Astrocyte (in vitro differentiated cells and primary cell): ENCODE measurements at regions not wholly inside any gene's neighbourhood (a gene's known extent, or its start where the extent isn't known, plus 50 kb on each side); places are given as distances from the start of the nearest gene placed in this dataset.
"Not testable (repeated sequence)": the region's sequence is repeated elsewhere in the genome, so short reads cannot be mapped to it uniquely, and the experiment has no call there.

Experiments
- DNase-seq: peaks from one replicate; pipeline ENCODE4 v3.0.0-alpha.2; 2010; ENCODE audit warnings: low read depth
- FAIRE-seq: peaks from 2 replicates; lab custom pipeline; 2011; peaks lifted over from hg19 to GRCh38; lab: Jason Lieb, UNC
- H2AFZ ChIP-seq: 2 replicates; pipeline ENCODE4 v1.6.0; 2012; ENCODE audit warnings: low read depth, low read length, inconsistent platforms
- H3K27ac ChIP-seq: 2 replicates; pipeline ENCODE4 v1.5.1; 2011; ENCODE audit warnings: low read depth, low read length, inconsistent platforms
- H3K27me3 ChIP-seq: 2 replicates; pipeline ENCODE4 v1.6.0; 2011; ENCODE audit warnings: low read length, inconsistent platforms; ENCODE audit not compliant: insufficient read depth
- H3K36me3 ChIP-seq: 2 replicates; pipeline ENCODE4 v1.5.1; 2011; ENCODE audit warnings: low read length, inconsistent platforms; ENCODE audit not compliant: insufficient read depth
- H3K4me1 ChIP-seq: 2 replicates; pipeline ENCODE4 v1.5.1; 2011; ENCODE audit warnings: low read length, inconsistent platforms; ENCODE audit not compliant: insufficient read depth
- H3K4me2 ChIP-seq: 2 replicates; pipeline ENCODE4 v1.6.0; 2012; ENCODE audit warnings: low read length, inconsistent platforms
- H3K4me3 ChIP-seq: 2 replicates; pipeline ENCODE4 v1.5.1; 2011; ENCODE audit warnings: low read depth, mild to moderate bottlenecking, low read length, inconsistent platforms; ENCODE audit not compliant: insufficient read depth
- H3K79me2 ChIP-seq: 2 replicates; pipeline ENCODE4 v1.6.0; 2012; ENCODE audit warnings: mild to moderate bottlenecking, low read length, inconsistent platforms; ENCODE audit not compliant: insufficient read depth
- H3K9ac ChIP-seq: 2 replicates; pipeline ENCODE4 v1.6.0; 2012; ENCODE audit warnings: mild to moderate bottlenecking, low read length, inconsistent platforms
- H3K9me3 ChIP-seq: 2 replicates; pipeline ENCODE4 v1.5.1; 2012; ENCODE audit warnings: low read depth, mild to moderate bottlenecking, low read length, inconsistent platforms; ENCODE audit not compliant: insufficient read depth
- H4K20me1 ChIP-seq: 2 replicates; pipeline ENCODE4 v1.6.0; 2012; ENCODE audit warnings: low read length, inconsistent platforms; ENCODE audit not compliant: insufficient read depth
- H3K27ac Mint-ChIP-seq: one replicate; pipeline ENCODE4 v1.8.0; 2021; ENCODE audit warnings: mild to moderate bottlenecking, mixed read lengths; ENCODE audit not compliant: unreplicated experiment
- H3K27me3 Mint-ChIP-seq: one replicate; pipeline ENCODE4 v1.8.0; 2021; ENCODE audit warnings: low read depth, mixed read lengths; ENCODE audit not compliant: unreplicated experiment
- H3K36me3 Mint-ChIP-seq: one replicate; pipeline ENCODE4 v1.8.0; 2021; ENCODE audit warnings: low read depth, mixed read lengths; ENCODE audit not compliant: unreplicated experiment
- H3K4me1 Mint-ChIP-seq: one replicate; pipeline ENCODE4 v1.8.0; 2021; ENCODE audit warnings: low read depth, mixed read lengths; ENCODE audit not compliant: unreplicated experiment
- H3K4me3 Mint-ChIP-seq: one replicate; pipeline ENCODE4 v1.8.0; 2021; ENCODE audit warnings: mild to moderate bottlenecking, moderate library complexity, mixed read lengths; ENCODE audit not compliant: unreplicated experiment
- H3K9me3 Mint-ChIP-seq: one replicate; pipeline ENCODE4 v1.8.0; 2021; ENCODE audit warnings: mild to moderate bottlenecking, mixed read lengths; ENCODE audit not compliant: unreplicated experiment
- CTCF ChIP-seq: IDR thresholded peaks from 2 replicates; pipeline ENCODE4 v1.5.1; 2011; ENCODE audit warnings: low read depth, mild to moderate bottlenecking, inconsistent platforms, low read length, moderate library complexity; ENCODE audit not compliant: insufficient read depth
- EZH2 ChIP-seq: IDR thresholded peaks from 2 replicates; pipeline ENCODE4 v1.6.1; 2012; ENCODE audit warnings: mild to moderate bottlenecking, low read length, inconsistent platforms; ENCODE audit not compliant: insufficient read depth

- H3K4me1 ChIP-seq = no peaks in the 10 kb centered on the region
- H3K36me3 ChIP-seq = no peaks in the 10 kb centered on the region
- H4K20me1 ChIP-seq = no peaks in the 10 kb centered on the region
- no peaks in the 10 kb centered on the region for H3K79me2 ChIP-seq
- no peaks in the 10 kb centered on the region for H3K4me1 Mint-ChIP-seq
- no peaks in the 10 kb centered on the region for H3K36me3 Mint-ChIP-seq
- no peaks in the 10 kb centered on the region for H3K27me3 ChIP-seq
- H3K9me3 ChIP-seq = no peaks in the 10 kb centered on the region
- FAIRE-seq (no peak), DNase-seq (no peak)
- peaks cover 20% of the 10 kb centered on the region for H3K27me3 Mint-ChIP-seq
- H3K4me3 ChIP-seq = no peak overlapping the region
- no peak overlapping the region for H3K4me3 Mint-ChIP-seq
- no peak overlapping the region for H3K4me2 ChIP-seq
- no peak overlapping the region for H3K9ac ChIP-seq
- H3K9me3 Mint-ChIP-seq = no peaks in the 10 kb centered on the region
- no peak overlapping the region for H2AFZ ChIP-seq
- TF ChIP-seq EZH2 = no peak
- TF ChIP-seq CTCF = no peak
- no peak overlapping the region for H3K27ac ChIP-seq
- no peak overlapping the region for H3K27ac Mint-ChIP-seq
These were observed 607.3 kb upstream of the GOT2 start for GRCh38 chr16:59341368-59341767.

- Histone ChIP-seq H4K20me1 (no peaks in the 10 kb centered on the region), H3K4me1 (no peaks in the 10 kb centered on the region), H3K79me2 (no peaks in the 10 kb centered on the region), H3K9me3 (no peaks in the 10 kb centered on the region), H3K36me3 (no peaks in the 10 kb centered on the region), H3K27me3 (no peaks in the 10 kb centered on the region), H3K4me3 (no peak overlapping the region), H3K9ac (no peak overlapping the region), H2AFZ (no peak overlapping the region), H3K27ac (no peak overlapping the region), H3K4me2 (no peak overlapping the region)
- FAIRE-seq = no peak
- H3K27ac Mint-ChIP-seq = no peak overlapping the region
- no peaks in the 10 kb centered on the region for H3K4me1 Mint-ChIP-seq
- no peak overlapping the region for H3K4me3 Mint-ChIP-seq
- H3K27me3 Mint-ChIP-seq = peaks cover 24% of the 10 kb centered on the region
- H3K9me3 Mint-ChIP-seq = no peaks in the 10 kb centered on the region
- TF ChIP-seq EZH2 (no peak), CTCF (no peak)
- no peak for DNase-seq
- no peaks in the 10 kb centered on the region for H3K36me3 Mint-ChIP-seq
These were observed 605.8 kb upstream of the GOT2 start for GRCh38 chr16:59339871-59340270.

- no peak for DNase-seq
- Mint-ChIP-seq H3K4me1 (no peaks in the 10 kb centered on the region), H3K27me3 (peaks cover 22% of the 10 kb centered on the region), H3K9me3 (peaks cover 2% of the 10 kb centered on the region), H3K36me3 (no peaks in the 10 kb centered on the region), H3K4me3 (no peak overlapping the region), H3K27ac (no peak overlapping the region)
- H3K79me2 ChIP-seq = no peaks in the 10 kb centered on the region
- no peak overlapping the region for H3K4me3 ChIP-seq
- no peak for TF ChIP-seq EZH2
- no peak for TF ChIP-seq CTCF
- H3K4me2 ChIP-seq = no peak overlapping the region
- H3K27ac ChIP-seq = no peak overlapping the region
- H3K9ac ChIP-seq = no peak overlapping the region
- no peaks in the 10 kb centered on the region for H3K36me3 ChIP-seq
- no peaks in the 10 kb centered on the region for H3K9me3 ChIP-seq
- H2AFZ ChIP-seq = no peak overlapping the region
- no peaks in the 10 kb centered on the region for H3K27me3 ChIP-seq
- H3K4me1 ChIP-seq = no peaks in the 10 kb centered on the region
- no peaks in the 10 kb centered on the region for H4K20me1 ChIP-seq
- no peak for FAIRE-seq
These were observed 602.1 kb upstream of the GOT2 start for GRCh38 chr16:59336136-59336695.

GRCh38 chr16:59331708-59332107 lies 597.6 kb upstream of the GOT2 start:
- not testable (repeated sequence) for H2AFZ ChIP-seq, H3K36me3 ChIP-seq, H3K27me3 ChIP-seq, H3K9me3 Mint-ChIP-seq, H3K4me3 ChIP-seq, H3K36me3 Mint-ChIP-seq, H3K9me3 ChIP-seq, H3K27me3 Mint-ChIP-seq, H3K9ac ChIP-seq, H3K27ac Mint-ChIP-seq, H3K27ac ChIP-seq, H3K79me2 ChIP-seq, H4K20me1 ChIP-seq, DNase-seq, H3K4me3 Mint-ChIP-seq, H3K4me2 ChIP-seq, H3K4me1 ChIP-seq
- peak; percentile 45 for FAIRE-seq
- peaks cover 10% of the 10 kb centered on the region for H3K4me1 Mint-ChIP-seq
